Body of pancreas (tissue), 4 donors: ENCODE measurements at regions not wholly inside any gene's neighbourhood (a gene's known extent, or its start where the extent isn't known, plus 50 kb on each side); places are given as distances from the start of the nearest gene placed in this dataset.

ENCODE experiments used
- ATAC-seq: fragments of 150-250 bp; one replicate; pipeline ENCODE4 v1.9.1; 2016
- DNase-seq, 4 donors: peaks; one replicate each; pipeline ENCODE4 v3.0.0-alpha.2; 2019
- H3K27ac ChIP-seq, 4 donors: fragments of 200-600 bp; sonication (generic); 1 replicate in 3 of 4; 2 replicates in 1 of 4; pipeline versions ENCODE4 v1.5.1 to v1.6.1; 2016 to 2019; ENCODE audit warnings: mild to moderate bottlenecking in 1 of 4, mixed read lengths in 1 of 4, moderate library complexity in 1 of 4
- H3K27me3 ChIP-seq, 2 donors: fragments of 200-600 bp; sonication (generic); one replicate each; pipeline ENCODE4 v1.6.0; 2016; ENCODE audit warnings: mild to moderate bottlenecking in 1 of 2
- H3K36me3 ChIP-seq, 2 donors: fragments of 200-600 bp; sonication (generic); replicated peaks in 1 of 2; 2 replicates each; pipeline ENCODE4 v1.5.1; 2016; ENCODE audit warnings: low read depth in 2 of 2; ENCODE audit not compliant: insufficient read depth in 1 of 2
- H3K4me1 ChIP-seq: fragments of 200-600 bp; sonication (generic); one replicate; pipeline ENCODE4 v1.6.0; 2016
- H3K4me3 ChIP-seq, 2 donors: fragments of 200-600 bp; sonication (generic); 1 replicate in 1 of 2; 2 replicates in 1 of 2; pipeline ENCODE4 v1.5.1; 2016 to 2019
- H3K9me3 ChIP-seq, 3 donors: fragments of 200-600 bp; sonication (generic); 1 replicate in 2 of 3; 2 replicates in 1 of 3; pipeline ENCODE4 v1.5.1; 2016
- POLR2A ChIP-seq, 3 donors: fragments of 450-650 bp; IDR thresholded peaks; one replicate each; pipeline ENCODE4 v1.6.1; 2016; ENCODE audit warnings: antibody characterized with exemption in 3 of 3, mild to moderate bottlenecking in 2 of 3
- WGBS, 2 donors: methylation state at CpG; one replicate each; pipeline ENCODE4 v1.1.5; 2017; 5-methylcytosine and 5-hydroxymethylcytosine counted together
- intact Hi-C: fragments of 100-400 bp; cut with DNase I; formaldehyde crosslinking; loops from one replicate; pipeline ENCODE4 v1.15.1; 2023
- TF ChIP-seq, protein P1 (sequence below), 7 experiments: fragments of 450-650 bp in 4 of 7; fragments of 200-600 bp in 3 of 7; sonication (generic) in 3 of 7; IDR thresholded peaks; one replicate each; pipeline ENCODE4 v1.5.1; 2016 to 2019; ENCODE audit warnings: antibody characterized with exemption in 7 of 7

- DNase-seq (peak in 2 of 4 donors; percentile 3 to 13), ATAC-seq (peak; percentile 63)
- WGBS, 2 donors: 0 to 23% methylated on average over 1 of the region's 1 CpG
- Histone ChIP-seq H3K4me1 (no peaks in the 10 kb centered on the region), H3K36me3 (no peaks in the 10 kb centered on the region), H3K4me3 (no peak overlapping the region), H3K27ac (no peak overlapping the region), H3K9me3 (no peaks in the 10 kb centered on the region), H3K27me3 (no peaks in the 10 kb centered on the region)
- TF ChIP-seq, protein P1, sequence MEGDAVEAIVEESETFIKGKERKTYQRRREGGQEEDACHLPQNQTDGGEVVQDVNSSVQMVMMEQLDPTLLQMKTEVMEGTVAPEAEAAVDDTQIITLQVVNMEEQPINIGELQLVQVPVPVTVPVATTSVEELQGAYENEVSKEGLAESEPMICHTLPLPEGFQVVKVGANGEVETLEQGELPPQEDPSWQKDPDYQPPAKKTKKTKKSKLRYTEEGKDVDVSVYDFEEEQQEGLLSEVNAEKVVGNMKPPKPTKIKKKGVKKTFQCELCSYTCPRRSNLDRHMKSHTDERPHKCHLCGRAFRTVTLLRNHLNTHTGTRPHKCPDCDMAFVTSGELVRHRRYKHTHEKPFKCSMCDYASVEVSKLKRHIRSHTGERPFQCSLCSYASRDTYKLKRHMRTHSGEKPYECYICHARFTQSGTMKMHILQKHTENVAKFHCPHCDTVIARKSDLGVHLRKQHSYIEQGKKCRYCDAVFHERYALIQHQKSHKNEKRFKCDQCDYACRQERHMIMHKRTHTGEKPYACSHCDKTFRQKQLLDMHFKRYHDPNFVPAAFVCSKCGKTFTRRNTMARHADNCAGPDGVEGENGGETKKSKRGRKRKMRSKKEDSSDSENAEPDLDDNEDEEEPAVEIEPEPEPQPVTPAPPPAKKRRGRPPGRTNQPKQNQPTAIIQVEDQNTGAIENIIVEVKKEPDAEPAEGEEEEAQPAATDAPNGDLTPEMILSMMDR (IDR thresholded peaks at IDR 0.05): no peak
- no peak for TF ChIP-seq POLR2A (IDR thresholded peaks at IDR 0.05)
- intact Hi-C loops: no loop called here
Observed at GRCh38 chr4:23476515-23477090, 413.2 kb downstream of the PPARGC1A start.

DNA sequence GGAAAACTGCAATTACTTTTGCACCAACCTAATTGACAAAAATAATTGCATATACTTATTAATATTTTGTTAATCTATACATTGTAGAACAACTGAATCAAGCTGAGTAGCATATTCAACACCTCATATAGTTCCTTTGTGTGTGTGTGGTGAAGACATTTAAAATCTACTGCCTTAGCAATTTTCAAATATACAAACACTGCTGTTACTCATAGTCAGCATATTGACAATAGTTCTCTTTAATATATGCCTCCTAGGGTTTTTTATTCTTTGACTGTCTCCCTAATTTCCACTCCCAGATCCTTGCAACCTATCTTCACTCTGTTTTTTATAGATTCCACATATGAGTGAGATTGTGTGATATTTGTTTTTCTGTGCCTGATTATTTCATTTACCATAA is 426.8 kb downstream of the PPARGC1A start:
- intact Hi-C loops: no loop called here
- Histone ChIP-seq H3K4me1 (no peaks in the 10 kb centered on the region), H3K4me3 (no peak overlapping the region), H3K27me3 (no peaks in the 10 kb centered on the region), H3K27ac (no peak overlapping the region), H3K9me3 (no peaks in the 10 kb centered on the region), H3K36me3 (no peaks in the 10 kb centered on the region)
- ATAC-seq: no peak
- no peak for DNase-seq
- TF ChIP-seq, protein P1 (IDR thresholded peaks at IDR 0.05): no peak
- no peak for TF ChIP-seq POLR2A (IDR thresholded peaks at IDR 0.05)

DNA sequence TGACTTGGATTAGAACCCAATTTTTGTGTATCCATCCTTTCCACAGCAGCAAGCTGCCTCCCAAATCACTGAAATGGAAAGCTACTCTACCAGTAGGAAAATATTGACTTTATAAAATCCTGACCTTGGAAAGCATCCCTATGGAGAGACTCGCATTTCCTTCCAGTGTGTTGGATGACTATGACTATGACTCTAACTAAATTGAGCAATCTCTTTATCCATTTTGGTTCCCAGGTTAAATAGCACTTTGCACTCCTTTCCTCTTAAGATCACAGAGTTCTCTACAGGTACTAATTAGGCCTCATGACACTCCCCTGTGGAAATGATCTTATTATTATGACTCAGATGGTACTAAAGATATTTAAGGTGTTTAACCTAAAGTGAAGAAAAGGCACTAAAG is 431.8 kb downstream of the PPARGC1A start:
- intact Hi-C loops: no loop called here
- WGBS, 2 donors: 53 to 58% methylated on average over 1 of the region's 1 CpG

GRCh38 chr4:23456864-23457263 is 433.0 kb downstream of the PPARGC1A start:
- ATAC-seq (no peak), DNase-seq (no peak)
- 60 to 69% methylated on average over 2 of the region's 2 CpGs for WGBS, 2 donors
- Histone ChIP-seq H3K27me3 (no peaks in the 10 kb centered on the region), H3K9me3 (no peaks in the 10 kb centered on the region), H3K4me3 (no peak overlapping the region), H3K27ac (no peak overlapping the region), H3K36me3 (no peaks in the 10 kb centered on the region), H3K4me1 (no peaks in the 10 kb centered on the region)
- intact Hi-C loops: no loop called here
- TF ChIP-seq, protein P1 (IDR thresholded peaks at IDR 0.05): no peak
- TF ChIP-seq POLR2A (IDR thresholded peaks at IDR 0.05): no peak

More for the DNA sequence above, 431.8 kb downstream of the PPARGC1A start:
- Histone ChIP-seq H3K4me3 (no peak overlapping the region), H3K27ac (no peak overlapping the region), H3K9me3 (no peaks in the 10 kb centered on the region), H3K27me3 (no peaks in the 10 kb centered on the region), H3K36me3 (no peaks in the 10 kb centered on the region), H3K4me1 (no peaks in the 10 kb centered on the region)
- DNase-seq: no peak
- ATAC-seq: no peak
- TF ChIP-seq, protein P1 (IDR thresholded peaks at IDR 0.05): no peak
- no peak for TF ChIP-seq POLR2A (IDR thresholded peaks at IDR 0.05)

DNA sequence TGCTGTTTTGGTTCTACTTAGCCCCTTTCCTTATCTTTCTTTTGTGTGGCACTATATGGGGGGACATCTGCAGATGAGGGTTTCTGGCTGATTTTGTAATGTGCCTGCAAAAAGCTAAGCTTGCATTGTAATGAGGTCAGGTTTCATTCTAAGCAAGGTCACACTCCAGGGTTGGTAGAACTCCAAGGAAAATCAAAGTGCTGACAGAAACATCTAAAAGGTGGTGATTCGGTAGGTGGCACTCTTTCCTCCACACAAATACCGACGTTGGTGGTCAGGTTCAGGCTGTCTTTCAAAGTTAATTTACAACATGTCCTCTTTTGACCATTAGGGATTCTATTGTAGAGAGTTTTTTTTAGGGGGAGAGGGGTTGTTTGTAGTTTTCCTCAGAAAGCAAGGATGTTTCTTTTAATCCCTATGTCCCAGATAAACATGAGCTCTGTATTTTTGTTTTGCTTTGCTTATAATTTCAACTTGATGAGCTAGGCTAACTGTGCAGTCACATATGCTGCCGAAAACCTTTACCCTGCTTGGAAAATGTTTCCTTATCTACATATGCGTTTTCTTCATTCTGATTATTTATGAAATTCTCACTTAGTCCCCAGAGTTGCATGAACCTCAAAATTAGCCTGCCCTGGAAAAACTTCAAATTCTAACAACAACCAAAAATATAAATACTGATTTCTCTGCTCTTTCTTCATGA is 434.2 kb downstream of the PPARGC1A start:
- TF ChIP-seq, protein P1 (IDR thresholded peaks at IDR 0.05): peak in 4 of 7 experiments; percentile 33 to 39 (median 38)
- no peak for TF ChIP-seq POLR2A (IDR thresholded peaks at IDR 0.05)
- Histone ChIP-seq H3K27me3 (no peaks in the 10 kb centered on the region), H3K4me1 (no peaks in the 10 kb centered on the region), H3K9me3 (no peaks in the 10 kb centered on the region), H3K27ac (no peak overlapping the region), H3K36me3 (no peaks in the 10 kb centered on the region), H3K4me3 (no peak overlapping the region)
- peak; percentile 16 to 46 (median 18) for DNase-seq
- intact Hi-C loops: no loop called here
- peak; percentile 58 for ATAC-seq
- WGBS, 2 donors: 19 to 20% methylated on average over 5 of the region's 5 CpGs
